ENCODE measurements at regions not wholly inside any gene's neighbourhood (a gene's known extent, or its start where the extent isn't known, plus 50 kb on each side); places are given as distances from the start of the nearest gene placed in this dataset.

GRCh38 chr12:115763982-115764621 lies 513.4 kb downstream of the MED13L start:
- TF ChIP-seq CTCF (IDR thresholded peaks at IDR 0.05; ENCODE audit: poor library complexity) (no peak), EZH2phosphoT487 (IDR thresholded peaks at IDR 0.05; ENCODE audit: low read depth, severe bottlenecking, unreplicated experiment) (no peak), EZH2 (IDR thresholded peaks at IDR 0.05; ENCODE audit: borderline replicate concordance) (no peak)

Data from hepatocyte (in vitro differentiated cells).